LHCN-M2 (cell line): ENCODE measurements at regions not wholly inside any gene's neighbourhood (a gene's known extent, or its start where the extent isn't known, plus 50 kb on each side); places are given as distances from the start of the nearest gene placed in this dataset.

ENCODE experiments used
- DNase-seq: peaks from one replicate; pipeline ENCODE4 v3.0.0-alpha.2; 2012; ENCODE audit warnings: low read depth

DNA sequence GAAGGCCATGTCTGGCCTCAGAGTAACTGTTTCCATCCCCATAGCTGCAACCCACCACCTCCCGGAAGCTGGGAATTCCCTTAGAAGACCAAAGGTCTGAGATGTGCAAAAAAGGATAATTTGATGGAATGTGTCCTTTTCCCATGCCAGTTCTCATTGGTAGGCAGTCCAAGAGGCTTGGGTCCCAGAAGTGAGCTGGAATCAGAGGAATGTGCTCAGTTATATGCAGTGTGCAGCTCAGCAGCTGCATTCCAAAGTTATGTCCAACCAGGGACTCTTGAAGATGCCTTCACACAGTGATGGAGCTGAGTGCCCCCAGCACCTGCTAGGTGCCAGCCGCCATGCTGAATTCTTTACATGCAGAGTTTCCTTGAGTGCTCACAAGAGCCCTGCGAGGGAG is 583.9 kb upstream of the TBX3 start:
- DNase-seq: no peak

DNA sequence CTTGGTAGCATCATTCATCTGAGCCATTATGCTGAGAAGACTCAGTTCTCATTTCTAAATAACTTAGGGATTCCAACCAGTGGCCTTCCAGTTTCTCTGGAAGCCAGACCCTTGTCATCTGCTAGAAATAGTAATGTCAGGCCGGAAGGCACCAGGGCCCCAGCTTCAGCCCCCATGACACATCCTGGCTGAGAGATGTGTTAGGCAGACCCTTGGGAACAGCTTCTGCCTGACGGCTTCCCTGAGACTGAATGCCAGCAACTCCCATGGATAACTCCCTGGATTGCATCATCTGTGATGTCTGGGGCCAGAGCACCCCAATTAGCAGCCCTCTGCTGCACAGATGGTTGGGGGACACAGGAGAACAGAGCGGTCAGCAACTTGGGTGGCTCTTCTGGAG is 583.5 kb upstream of the TBX3 start:
- DNase-seq: no peak

DNA sequence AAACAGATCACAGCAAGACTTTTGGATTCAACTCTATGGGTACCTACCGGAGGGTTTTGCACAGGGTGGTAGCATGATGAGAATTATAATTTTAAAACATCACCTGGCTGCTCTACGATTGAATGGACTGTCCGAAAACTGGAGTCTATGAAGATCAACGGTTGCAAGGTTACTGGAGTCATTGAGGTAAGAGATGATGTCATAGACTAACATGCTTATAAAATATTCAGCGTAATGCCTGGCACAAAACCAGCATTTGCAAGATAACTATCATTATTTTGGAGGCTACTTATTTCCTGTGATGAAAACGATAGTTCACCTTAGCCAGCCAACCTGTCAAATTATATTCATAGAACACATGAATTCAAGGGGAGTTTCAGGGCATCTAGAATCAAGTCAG is 580.6 kb upstream of the TBX3 start:
- no peak for DNase-seq

DNA sequence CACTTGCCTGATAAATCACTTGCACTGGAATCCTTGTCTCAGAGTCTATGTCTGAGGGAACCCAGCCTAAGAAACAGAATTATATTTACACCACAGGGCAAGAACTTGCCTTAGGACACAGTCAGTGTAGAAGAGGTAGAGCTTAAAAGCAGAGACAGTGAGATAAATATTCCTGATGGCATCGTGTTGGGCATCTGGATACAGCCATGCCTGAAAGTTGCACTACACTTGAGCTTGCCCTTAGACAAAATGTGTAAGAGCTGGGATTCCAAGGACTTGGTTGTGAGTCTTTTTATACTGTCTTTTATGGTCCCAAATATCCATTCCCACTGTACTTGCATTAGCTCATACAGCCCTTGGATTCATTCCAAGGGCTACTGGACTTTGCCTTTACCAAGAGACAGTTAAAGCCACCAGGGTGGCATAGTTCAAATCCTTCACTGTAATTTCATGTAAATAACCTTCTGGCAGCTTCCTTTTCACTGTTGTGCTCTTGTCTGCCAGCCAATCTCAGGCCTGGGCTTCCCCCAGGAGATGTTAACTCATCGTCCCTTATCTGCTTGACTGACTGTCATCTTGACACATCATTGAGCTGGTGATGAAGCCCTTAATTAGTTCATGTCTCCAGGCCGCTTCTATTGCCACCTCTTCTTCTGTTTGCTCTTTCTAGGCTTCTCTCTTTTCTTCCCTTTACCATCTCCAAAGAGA is 577.9 kb upstream of the TBX3 start:
- DNase-seq: no peak

DNA sequence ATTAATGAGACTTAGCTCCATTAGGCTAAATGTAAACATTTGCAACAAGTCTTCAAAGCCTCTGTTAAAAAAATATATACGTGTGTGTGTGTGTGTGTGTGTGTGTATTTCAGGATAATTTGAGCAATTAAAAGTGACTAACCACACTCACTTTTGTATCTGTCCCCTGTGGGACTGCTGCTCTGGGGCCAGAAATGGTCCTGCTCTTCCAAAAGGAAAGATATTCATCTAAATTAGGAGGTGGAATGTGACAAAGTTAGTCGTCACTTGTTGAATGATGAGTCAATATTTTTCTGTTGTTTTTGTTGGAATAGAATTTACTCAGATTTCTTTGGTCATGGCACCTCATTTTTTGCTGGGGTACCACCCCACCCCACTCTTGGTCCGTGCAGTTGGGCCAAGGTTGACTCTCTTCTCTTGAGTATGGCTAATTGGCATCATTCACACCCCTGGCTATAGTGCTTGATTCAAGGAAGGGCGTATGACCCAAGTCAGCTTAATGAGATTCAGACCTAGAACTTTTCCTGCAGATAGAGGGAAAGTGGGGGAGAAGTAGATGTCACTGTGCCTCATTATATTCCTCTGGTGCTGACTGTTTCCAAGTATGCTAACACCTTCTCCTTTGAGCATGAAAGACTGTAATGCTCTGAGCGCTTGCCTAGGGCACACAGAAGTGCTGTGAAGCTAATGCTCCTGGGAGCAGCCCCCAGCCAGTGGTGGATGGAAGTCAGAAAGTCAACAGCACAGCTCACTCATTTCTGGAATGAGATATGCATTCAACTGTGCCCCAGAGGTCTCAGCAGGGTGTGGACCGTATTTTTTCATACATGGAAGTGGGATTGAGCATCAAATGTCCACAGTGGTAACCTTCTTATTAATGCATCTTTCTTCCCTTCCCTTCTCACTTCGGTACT is 577.0 kb upstream of the TBX3 start:
- no peak for DNase-seq

DNA sequence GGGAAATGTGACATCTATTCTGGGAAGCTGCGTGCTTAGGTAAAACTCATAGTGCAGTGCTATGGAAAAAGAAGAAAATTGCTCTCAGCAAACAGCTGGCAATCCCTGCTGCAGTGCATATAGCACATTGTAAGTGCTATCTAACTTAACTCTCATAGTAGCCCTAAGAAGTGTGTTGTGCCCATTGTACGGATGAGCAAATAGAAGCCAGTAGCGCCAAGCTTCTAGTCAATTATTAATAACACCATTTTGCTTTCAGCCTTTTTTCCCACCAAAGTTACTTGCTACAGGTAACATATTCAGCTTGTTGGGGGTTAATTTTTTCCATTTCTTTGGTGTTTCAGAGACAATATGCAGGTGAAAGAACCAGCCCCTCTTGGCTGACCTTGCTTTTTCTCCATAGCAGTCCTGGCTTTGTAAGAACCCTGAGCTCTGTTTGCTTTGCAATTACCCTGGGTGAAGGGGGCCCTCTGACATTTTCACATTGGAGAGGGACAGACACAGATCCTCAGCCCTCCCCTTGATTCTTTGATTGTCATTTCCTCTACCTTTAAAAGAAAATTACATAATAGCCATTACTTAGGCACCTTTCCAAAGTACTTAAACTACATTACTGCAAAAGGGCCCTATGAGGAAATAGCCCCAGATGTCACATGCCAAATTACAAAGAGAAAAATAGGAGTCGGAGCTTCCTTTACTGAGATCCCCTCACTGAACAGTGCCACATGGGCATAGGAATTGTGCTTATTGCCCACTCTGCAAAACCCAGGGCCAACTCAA is 576.2 kb upstream of the TBX3 start:
- DNase-seq: no peak

DNA sequence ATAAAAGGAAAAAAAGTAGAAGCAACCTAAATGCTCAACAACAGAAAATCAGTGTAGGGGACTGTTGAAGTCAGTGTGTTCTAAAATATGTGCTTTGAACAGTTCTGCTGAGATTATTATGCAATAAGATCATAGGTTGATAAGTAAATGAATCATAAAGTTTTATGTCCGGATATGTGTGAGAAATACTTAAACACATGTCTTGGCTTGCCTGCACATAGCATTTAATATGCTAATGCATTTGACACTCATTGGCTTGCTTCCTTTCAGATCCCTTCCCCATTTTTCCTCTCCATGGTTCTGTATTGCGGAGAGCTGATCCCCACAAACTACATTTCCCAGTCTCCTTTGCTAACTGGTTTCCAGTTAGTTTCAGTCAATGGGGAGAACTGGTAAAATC is 573.8 kb upstream of the TBX3 start:
- DNase-seq: no peak

DNA sequence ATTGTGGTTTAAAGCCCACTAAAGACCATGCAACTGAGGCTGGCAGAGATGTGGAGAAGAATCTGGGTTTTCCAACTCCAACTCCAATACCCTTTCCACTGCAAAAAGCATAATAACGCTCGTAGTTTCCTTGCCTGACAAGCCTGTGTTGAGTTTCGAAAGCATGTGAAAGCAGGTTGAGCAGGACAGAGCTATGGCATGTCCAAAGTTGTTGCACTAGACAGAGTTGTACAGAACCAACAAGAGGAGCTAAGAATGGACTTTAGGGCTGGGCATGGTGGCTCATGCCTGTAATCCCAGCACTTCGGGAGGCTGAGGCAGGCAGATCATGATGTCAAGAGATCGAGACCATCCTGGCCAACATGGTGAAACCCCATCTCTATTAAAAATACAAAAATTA is 572.0 kb upstream of the TBX3 start:
- no peak for DNase-seq

DNA sequence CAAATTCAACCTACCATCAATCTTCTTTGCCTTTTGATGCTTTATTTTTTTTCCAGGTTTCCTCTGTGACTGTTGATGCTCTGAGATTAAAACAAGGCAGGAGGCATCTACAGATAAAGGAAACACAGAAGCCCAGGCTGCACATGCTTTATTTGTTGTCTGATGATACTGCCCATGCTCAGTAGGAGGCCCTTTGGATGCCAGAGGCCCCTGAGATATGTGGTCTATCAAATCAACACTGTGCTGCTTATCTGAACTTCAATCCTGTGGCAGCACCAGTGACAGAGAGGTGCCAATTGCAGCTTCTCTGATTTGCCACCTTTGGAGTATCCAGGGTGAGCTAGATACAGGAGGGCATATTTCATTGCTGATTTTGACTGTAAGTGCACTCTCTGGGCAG is 571.3 kb upstream of the TBX3 start:
- DNase-seq: no peak

DNA sequence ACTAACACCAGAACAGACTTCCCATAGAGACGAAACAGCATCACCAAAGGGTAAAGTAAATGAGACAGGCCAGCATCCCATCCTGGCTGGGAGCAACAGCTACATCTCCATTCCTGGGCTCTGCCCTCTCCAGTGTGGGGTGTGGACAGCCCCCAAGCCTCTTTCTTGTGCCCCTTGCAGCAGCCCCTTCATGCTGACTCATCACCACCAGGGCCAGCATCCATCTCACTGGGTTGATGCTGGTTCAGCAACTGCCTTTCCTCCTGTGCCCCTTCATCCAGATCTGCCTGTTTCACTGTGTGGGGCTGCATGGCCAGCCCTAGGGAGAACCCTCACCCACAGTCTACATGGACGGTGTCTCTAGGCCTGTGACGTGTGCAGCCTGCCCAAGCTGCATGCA is 569.1 kb upstream of the TBX3 start:
- DNase-seq: no peak

DNA sequence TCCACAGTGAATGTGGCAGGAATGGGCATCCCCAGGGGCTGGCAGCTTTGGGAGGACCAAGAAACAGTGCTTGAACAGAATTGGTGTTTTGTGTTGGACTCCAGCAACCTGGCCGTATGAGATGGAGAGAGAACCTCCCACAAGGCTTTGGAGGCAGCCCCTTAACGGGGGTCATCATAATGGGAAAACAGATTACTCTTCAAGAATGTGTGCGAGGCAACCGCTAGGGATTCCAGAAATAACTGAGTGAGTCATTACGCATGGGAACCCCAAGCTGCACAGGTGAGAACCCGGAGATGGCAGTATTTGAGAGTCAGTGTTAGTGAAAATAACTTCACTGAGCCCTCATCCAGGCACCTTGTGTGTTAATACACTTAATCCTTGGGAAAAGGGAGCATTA is 567.8 kb upstream of the TBX3 start:
- no peak for DNase-seq

DNA sequence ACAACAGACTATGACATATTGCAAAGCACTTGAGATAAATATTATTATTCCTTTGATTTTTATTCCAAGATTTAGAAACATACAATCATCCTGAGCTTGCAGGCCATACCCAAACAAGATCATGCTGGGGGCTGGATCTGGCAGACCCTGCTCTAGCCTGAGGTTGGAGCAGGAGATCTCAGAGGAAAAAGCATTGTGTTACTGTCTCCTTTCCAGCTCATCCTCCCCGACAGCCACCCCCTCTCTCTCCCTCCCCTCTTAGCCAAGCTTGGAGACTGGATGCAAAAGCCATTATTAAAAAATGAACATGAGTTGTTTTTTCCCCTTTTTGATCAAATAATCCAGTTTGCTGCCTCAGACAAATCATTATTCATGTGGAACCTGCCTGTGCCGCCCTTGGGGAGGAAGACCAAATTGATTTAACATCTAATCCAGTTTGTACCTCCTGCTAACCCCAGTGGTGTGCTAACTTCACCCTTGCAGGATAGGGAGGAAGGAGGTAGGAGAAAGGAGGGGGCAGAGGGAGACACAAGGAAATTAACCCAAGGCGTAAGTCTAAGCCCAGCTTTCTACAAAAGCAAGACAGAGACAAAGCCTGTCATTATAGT is 565.8 kb upstream of the TBX3 start:
- no peak for DNase-seq

DNA sequence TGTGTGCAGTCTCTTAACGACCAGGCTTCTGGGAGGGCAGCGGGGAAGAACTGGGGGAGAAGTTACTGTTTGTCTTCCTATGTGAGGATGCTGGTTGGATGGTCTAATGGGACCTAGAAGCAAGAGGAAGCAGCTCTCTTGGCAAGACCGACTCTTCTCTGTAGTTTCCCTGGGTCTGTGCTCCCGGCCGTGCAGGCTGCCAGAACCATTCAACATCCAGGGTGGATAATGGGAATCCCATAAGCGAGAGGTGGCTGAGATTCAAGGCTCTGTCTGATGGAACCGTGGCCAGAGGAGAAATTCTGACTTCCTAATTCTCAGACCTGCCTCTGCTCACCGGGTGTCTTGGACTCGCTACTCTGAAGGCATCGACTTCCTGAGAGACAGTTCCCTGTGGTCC is 561.0 kb upstream of the TBX3 start:
- no peak for DNase-seq

DNA sequence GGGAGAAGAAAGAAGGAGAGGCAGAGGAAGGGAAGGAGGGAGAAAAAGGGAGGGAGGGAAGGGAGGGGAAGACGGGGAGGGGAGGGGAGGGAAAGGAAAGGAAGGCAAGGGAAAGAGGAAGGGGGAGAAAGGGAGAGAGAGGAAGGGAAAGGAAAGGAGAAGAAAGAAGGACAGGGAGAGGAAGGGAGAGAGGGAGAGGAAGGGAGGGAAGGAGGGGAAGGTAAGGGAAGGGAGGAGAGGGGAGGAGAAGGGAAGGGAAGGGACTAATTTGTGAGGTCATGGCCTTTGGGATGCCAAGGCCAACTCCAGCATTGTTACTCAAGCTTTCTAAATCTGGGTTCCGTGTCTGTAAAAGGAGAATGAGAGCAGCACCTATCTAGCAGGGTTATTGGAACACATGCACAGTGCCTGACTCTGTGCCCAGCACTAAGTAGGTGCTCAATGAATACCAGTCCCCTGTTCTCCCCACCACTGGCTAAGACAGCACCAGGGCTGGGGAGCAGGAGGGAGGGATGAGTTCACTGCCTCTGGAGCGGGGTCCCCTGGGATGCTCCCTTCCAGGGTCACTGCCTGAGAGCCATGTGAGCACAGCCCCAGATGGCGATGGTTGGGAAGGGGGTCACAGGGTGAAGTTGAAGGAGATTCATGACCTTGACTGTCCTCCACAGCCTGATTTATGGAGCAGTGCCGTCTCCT is 560.1 kb upstream of the TBX3 start:
- DNase-seq: no peak

DNA sequence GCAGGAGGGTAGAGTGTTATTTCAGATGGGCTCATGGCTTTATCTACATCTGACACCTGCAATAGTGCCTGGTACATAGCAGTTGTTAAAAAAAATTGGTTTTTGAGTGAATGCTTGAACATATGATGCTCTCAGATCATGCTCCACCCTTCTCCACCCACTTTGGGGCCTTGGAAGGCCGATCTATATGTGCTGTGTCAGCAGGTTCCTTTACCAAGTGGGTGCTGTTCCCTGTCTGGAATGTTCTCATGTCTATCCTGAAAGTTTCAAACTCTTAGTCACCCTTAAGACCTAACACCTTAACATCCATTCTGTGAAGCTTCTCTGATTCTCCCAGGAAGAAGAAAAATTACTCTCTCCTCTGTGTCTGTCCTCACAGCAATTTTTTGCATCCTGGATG is 556.3 kb upstream of the TBX3 start:
- no peak for DNase-seq

DNA sequence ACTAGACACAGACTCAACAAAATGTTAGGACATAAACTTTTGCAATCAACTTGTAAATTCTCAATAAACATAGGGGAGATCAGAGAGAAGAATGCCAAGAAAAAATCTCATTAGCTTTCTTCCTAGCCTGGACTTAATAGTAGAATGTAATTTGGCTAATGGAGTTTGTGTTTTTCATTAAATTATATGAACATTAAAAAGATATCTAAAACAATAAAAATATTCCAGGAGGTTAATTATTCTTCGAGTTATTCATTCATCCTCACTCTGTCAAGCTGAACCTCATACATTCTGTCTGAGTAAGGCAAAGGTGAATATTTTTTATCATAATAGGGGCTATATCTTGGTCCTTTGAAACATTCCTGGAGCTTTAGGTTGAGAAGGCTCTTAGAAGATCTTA is 551.9 kb upstream of the TBX3 start:
- DNase-seq: no peak

DNA sequence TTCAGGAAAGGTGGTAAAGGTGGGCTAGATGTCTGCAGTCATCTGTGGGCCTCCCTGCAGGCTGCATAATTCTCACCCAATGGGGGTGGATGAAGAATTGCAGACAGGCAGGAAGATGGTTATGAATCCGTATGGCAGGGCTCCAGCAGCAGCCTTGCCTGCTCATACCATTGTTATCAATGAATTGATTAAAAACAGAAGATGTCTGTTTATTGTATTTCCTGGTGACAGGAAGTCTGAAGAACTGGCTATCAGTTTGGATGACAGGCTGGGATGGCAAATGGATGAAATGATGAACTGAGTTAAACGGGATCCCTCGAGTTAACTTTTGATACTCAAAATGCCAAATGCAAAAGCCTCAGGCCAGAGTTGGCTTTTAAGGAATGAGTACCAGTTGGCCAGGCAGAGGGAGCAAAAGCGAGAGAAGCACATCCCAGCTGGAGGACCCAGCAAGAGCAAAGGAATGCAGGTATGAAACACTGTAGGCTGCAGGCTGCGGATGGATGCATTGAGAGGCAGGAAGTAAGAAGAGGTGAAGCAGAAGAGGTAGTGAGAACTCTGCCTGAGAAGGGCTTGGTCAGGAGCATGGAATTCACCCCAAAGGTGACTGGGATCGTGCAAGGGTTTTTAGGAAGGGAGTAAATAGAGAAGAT is 550.0 kb upstream of the TBX3 start:
- no peak for DNase-seq

DNA sequence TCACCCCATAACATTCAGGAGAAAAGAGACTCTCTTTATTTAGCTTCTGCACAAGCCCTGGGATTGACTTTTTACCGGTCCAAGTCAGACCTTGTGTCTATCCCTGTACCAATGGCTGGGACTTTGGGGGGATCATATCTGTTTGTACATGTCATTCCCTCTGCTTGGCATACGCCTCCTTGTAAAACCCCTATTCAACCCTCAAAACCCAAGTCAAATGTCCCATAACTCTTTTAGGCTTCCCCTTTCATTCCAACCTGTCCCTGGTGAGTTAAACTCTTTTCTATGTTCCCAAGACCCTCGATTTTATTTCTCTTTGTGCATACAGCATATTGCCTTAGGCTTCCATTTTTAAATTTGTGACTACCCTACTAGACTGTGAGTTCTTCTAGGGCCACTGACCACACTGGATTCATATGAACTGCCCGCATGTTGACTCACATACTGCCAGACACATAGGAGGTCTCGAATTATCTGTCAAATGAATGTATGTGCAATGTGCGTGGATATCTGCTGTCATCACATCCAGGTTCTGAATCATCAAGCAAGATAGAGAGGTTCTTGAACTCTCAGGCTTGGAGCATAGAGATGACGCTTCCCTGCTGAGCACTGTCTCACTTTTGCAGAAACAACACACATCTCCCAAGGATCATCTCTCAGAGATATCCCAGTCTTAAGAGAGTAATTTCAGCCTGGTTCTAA is 548.6 kb upstream of the TBX3 start:
- no peak for DNase-seq

DNA sequence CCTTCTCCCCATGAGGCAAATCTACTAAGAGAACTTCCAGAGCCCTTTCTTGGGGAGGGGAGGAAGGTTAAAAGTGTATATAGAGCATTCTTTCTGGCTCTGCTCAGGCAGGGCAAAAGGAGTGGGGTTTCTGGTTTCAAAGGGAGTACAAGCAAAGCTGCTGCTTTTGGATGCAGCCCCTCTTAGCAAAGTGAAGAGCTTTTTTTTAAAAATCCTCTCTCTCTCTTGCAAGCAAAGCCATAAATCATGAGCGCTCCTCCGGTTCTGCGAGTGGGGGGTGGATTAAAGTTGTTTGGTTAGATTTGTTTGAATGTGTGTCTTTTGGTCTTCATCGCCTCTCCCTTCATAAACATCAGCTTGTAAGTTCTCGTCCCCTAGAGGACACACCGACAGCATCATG is 546.6 kb upstream of the TBX3 start:
- DNase-seq: no peak

DNA sequence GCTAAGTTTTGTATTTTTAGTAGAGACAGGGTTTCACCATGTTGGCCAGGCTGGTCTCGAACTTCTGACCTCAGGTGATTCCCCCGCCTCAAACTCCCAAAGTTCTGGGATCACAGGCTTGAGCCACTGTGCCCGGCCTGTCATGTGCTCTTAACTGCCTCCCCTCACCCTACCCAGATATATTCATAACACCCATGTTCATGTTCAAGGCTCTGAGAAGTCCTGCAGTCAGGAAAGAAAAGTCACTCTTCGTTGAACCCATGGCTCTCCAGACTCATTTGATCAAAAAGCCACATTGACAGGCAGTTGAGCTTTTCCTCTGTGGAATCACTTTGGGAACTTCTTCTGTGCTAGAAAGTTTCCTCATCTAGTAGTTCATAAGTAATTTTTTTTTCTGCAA is 545.5 kb upstream of the TBX3 start:
- no peak for DNase-seq
